Vagina (tissue), 2 donors: ENCODE measurements at regions not wholly inside any gene's neighbourhood (a gene's known extent, or its start where the extent isn't known, plus 50 kb on each side); places are given as distances from the start of the nearest gene placed in this dataset.
"Not testable (repeated sequence)": the region's sequence is repeated elsewhere in the genome, so short reads cannot be mapped to it uniquely, and the experiment has no call there.

Experiments used
- DNase-seq, 2 donors: peaks; one replicate each; pipeline ENCODE4 v3.0.0-alpha.2; 2017; ENCODE audit errors: extremely low spot score in 2 of 2
- H3K27ac ChIP-seq: fragments of 200-600 bp; sonication (generic); one replicate; pipeline ENCODE4 v1.5.1; 2019
- H3K27me3 ChIP-seq: fragments of 200-600 bp; sonication (generic); one replicate; pipeline ENCODE4 v1.5.1; 2019
- H3K36me3 ChIP-seq, 2 donors: fragments of 200-600 bp; sonication (generic); one replicate each; pipeline ENCODE4 v1.5.1; 2017 to 2019
- H3K4me1 ChIP-seq: fragments of 200-600 bp; sonication (generic); one replicate; pipeline ENCODE4 v1.5.1; 2019
- H3K4me3 ChIP-seq, 2 donors: fragments of 200-600 bp; sonication (generic); 1 replicate in 1 of 2; 2 replicates in 1 of 2; pipeline ENCODE4 v1.5.1; 2016 to 2019
- H3K9me3 ChIP-seq: fragments of 200-600 bp; sonication (generic); one replicate; pipeline ENCODE4 v1.5.1; 2019
- CTCF ChIP-seq, 3 experiments: fragments of 450-650 bp in 2 of 3; fragments of 200-600 bp in 1 of 3; sonication (generic) in 1 of 3; IDR thresholded peaks; one replicate each; pipeline ENCODE4 v1.5.1; 2017 to 2019; ENCODE audit warnings: antibody characterized with exemption in 3 of 3, mild to moderate bottlenecking in 2 of 3, moderate library complexity in 2 of 3
- POLR2A ChIP-seq, 2 donors: fragments of 450-650 bp; IDR thresholded peaks; one replicate each; pipeline ENCODE4 v1.6.1; 2017; ENCODE audit warnings: antibody characterized with exemption in 2 of 2, mild to moderate bottlenecking in 2 of 2, moderate library complexity in 2 of 2
- POLR2AphosphoS5 ChIP-seq, 2 donors: sonication (generic); formaldehyde crosslinking; IDR thresholded peaks; one replicate each; pipeline ENCODE4 v1.9.0; 2017; ENCODE audit warnings: antibody characterized with exemption in 2 of 2, mild to moderate bottlenecking in 2 of 2, low read depth in 1 of 2; ENCODE audit not compliant: insufficient read depth in 1 of 2
- intact Hi-C: fragments of 100-400 bp; cut with DNase I; formaldehyde crosslinking; loops from one replicate; pipeline ENCODE4 v1.15.1; 2023

- no peak overlapping the region for H3K27ac ChIP-seq
- no peak overlapping the region for H3K4me3 ChIP-seq
- no peaks in the 10 kb centered on the region for H3K9me3 ChIP-seq
- intact Hi-C loops, result no loop called here
- H3K4me1 ChIP-seq, result no peaks in the 10 kb centered on the region
- H3K36me3 ChIP-seq, result no peaks in the 10 kb centered on the region
- no peaks in the 10 kb centered on the region for H3K27me3 ChIP-seq
- TF ChIP-seq POLR2A (IDR thresholded peaks at IDR 0.05) (no peak), CTCF (IDR thresholded peaks at IDR 0.05) (no peak), POLR2AphosphoS5 (IDR thresholded peaks at IDR 0.05; ENCODE audit: insufficient read depth in 1 of 2, low read depth in 1 of 2) (no peak)
- DNase-seq, result no peak
These were observed 89.4 kb downstream of the ZNF675 start for GRCh38 chr19:23597661-23598060.

- no peaks in the 10 kb centered on the region for H3K36me3 ChIP-seq
- DNase-seq, result no peak
- H3K9me3 ChIP-seq, result no peaks in the 10 kb centered on the region
- intact Hi-C loops, result no loop called here
- no peak for TF ChIP-seq POLR2AphosphoS5 (IDR thresholded peaks at IDR 0.05; ENCODE audit: insufficient read depth in 1 of 2, low read depth in 1 of 2)
- TF ChIP-seq POLR2A (IDR thresholded peaks at IDR 0.05), result no peak
- TF ChIP-seq CTCF (IDR thresholded peaks at IDR 0.05), result no peak
- H3K27ac ChIP-seq, result no peak overlapping the region
- H3K4me3 ChIP-seq, result no peak overlapping the region
- no peaks in the 10 kb centered on the region for H3K27me3 ChIP-seq
- no peaks in the 10 kb centered on the region for H3K4me1 ChIP-seq
These were observed 90.1 kb downstream of the ZNF675 start for GRCh38 chr19:23596872-23597271.

GRCh38 chr19:23594311-23594710 lies 92.7 kb downstream of the ZNF675 start:
- H3K9me3 ChIP-seq, H3K27ac ChIP-seq, H3K4me1 ChIP-seq, H3K4me3 ChIP-seq, H3K36me3 ChIP-seq, H3K27me3 ChIP-seq, intact Hi-C loops, DNase-seq: not testable (repeated sequence)

GRCh38 chr19:23587546-23587945 lies 99.5 kb downstream of the ZNF675 start:
- TF ChIP-seq POLR2AphosphoS5 (IDR thresholded peaks at IDR 0.05; ENCODE audit: insufficient read depth in 1 of 2, low read depth in 1 of 2) (no peak), CTCF (IDR thresholded peaks at IDR 0.05) (no peak), POLR2A (IDR thresholded peaks at IDR 0.05) (no peak)
- H3K27ac ChIP-seq, result no peak overlapping the region
- intact Hi-C loops, result no loop called here
- no peak for DNase-seq
- H3K36me3 ChIP-seq, result no peaks in the 10 kb centered on the region
- H3K4me3 ChIP-seq, result no peak overlapping the region
- H3K27me3 ChIP-seq, result no peaks in the 10 kb centered on the region
- no peaks in the 10 kb centered on the region for H3K4me1 ChIP-seq
- no peaks in the 10 kb centered on the region for H3K9me3 ChIP-seq

- Histone ChIP-seq H3K4me1 (no peaks in the 10 kb centered on the region), H3K9me3 (no peaks in the 10 kb centered on the region), H3K27ac (no peak overlapping the region), H3K36me3 (no peaks in the 10 kb centered on the region), H3K27me3 (no peaks in the 10 kb centered on the region), H3K4me3 (no peak overlapping the region)
- no peak for TF ChIP-seq POLR2A (IDR thresholded peaks at IDR 0.05)
- no peak for TF ChIP-seq POLR2AphosphoS5 (IDR thresholded peaks at IDR 0.05; ENCODE audit: insufficient read depth in 1 of 2, low read depth in 1 of 2)
- no peak for TF ChIP-seq CTCF (IDR thresholded peaks at IDR 0.05)
- intact Hi-C loops, result no loop called here
- DNase-seq, result no peak
These were observed 109.5 kb downstream of the ZNF675 start for GRCh38 chr19:23577501-23577900.

GRCh38 chr19:23571175-23571574 lies 115.8 kb downstream of the ZNF675 start:
- H3K4me3 ChIP-seq, result no peak overlapping the region
- H3K27ac ChIP-seq, result no peak overlapping the region
- intact Hi-C loops, result no loop called here
- DNase-seq, result no peak
- peaks cover 8% of the 10 kb centered on the region for H3K9me3 ChIP-seq
- TF ChIP-seq CTCF (IDR thresholded peaks at IDR 0.05), result no peak
- TF ChIP-seq POLR2AphosphoS5 (IDR thresholded peaks at IDR 0.05; ENCODE audit: insufficient read depth in 1 of 2, low read depth in 1 of 2), result no peak
- no peak for TF ChIP-seq POLR2A (IDR thresholded peaks at IDR 0.05)
- no peaks in the 10 kb centered on the region for H3K36me3 ChIP-seq
- H3K27me3 ChIP-seq, result no peaks in the 10 kb centered on the region
- no peaks in the 10 kb centered on the region for H3K4me1 ChIP-seq

GRCh38 chr19:23568116-23568515 lies 118.9 kb downstream of the ZNF675 start:
- H3K4me1 ChIP-seq, H3K27ac ChIP-seq, DNase-seq, H3K27me3 ChIP-seq, H3K36me3 ChIP-seq, intact Hi-C loops, H3K9me3 ChIP-seq, H3K4me3 ChIP-seq: not testable (repeated sequence)
